GM19397 (cell line): ENCODE measurements at regions not wholly inside any gene's neighbourhood (a gene's known extent, or its start where the extent isn't known, plus 50 kb on each side); places are given as distances from the start of the nearest gene placed in this dataset.
"Not testable (repeated sequence)": the region's sequence is repeated elsewhere in the genome, so short reads cannot be mapped to it uniquely, and the experiment has no call there.

Experiments
- ATAC-seq: cut with Tn5 transposase; IDR thresholded peaks from one replicate; pipeline ENCODE4 v1.9.1; 2021; ENCODE audit warnings: mild to moderate bottlenecking, moderate library complexity; ENCODE audit not compliant: unreplicated experiment

DNA sequence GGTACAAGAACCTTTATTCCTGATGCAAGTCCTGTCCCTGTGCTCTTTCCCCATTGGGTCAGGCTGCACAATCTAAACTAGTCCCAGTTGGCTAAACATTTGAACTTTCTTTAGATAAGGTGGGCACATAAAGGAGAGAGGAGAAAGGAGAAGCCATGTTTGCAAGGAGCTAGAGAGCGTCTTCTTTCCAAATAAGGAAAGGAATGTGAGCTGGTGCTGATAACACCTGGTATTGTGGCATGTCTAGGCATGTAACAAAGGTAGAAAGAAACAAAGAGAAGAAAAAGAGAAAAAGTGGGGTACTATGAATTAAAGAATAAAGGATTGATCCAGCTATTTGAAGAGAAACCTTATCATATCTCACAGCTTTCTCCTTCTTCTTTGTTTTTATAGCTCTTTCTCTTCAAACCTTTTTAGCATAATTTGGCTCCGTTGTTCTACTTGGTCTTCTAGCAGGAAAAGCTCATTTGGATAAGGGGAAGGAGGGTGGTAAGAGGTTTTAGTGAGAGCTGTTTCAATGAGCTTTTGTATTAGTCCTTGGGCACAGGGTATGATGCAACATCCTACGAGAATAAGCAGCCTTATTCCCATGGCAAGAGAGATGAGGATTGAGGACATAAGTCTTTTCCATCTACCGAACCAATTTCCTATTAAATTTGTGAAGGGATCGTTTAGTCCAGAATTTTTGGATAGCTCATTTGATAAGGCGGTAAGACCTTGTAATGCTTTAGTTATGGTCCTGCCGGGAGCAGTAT is 415.5 kb upstream of the MAN1A1 start:
- ATAC-seq, result no peak

DNA sequence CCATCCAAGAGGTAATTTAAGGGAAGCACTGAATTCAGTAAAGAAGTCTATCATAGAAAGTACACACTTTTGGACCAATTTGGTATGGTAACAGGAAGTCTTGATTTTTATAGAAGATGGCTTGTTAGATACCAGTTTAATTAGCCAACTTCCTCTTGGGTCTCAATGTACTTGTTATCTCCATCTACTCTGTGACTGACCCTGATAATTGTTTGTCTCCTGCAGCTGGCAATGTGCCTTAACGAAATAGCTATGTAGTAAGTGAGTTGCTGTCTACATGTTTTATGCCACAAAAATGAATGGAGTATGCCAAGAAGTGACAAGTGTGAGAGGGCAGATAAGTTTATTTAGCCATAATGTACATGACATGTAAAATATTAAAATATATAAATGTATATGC is 410.5 kb upstream of the MAN1A1 start:
- ATAC-seq, result no peak

DNA sequence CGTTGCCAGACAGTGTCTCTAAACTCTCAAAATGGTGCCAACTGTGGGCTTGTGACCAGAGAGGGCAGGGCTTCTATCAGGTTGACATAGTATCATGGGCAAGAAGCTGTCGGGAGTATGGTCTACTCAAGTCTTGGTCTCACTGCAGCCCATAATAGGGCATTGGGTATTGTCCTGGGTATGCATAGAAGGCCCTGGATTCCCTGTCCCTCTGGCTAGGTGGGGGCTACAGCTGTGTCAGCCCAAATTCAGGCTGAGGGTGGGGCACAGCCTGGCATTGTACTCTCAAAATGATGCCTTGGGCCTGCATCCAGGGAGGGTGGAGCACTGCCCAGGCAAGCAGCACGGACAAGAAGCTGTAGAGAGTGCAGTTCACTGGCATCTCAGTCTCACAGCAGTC is 408.8 kb upstream of the MAN1A1 start:
- no peak for ATAC-seq

DNA sequence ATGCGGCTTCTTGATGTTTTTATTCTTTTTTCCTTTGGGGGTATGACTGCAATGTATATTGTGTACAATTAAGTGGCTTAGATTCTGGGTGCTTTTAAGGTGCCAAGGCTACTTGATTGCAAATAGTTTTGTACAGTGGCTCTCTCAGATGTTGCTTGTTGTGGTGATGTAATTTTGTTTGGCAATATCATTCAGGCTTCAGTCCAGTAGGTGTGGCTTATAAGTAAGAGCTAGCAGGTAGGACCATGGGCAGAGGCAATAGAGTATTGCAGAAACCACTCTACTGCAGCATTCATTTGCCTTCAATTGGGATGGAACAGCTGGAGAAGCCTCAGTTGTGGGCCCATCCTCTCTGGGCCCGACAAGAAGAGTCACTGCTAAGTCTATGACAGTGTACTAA is 407.9 kb upstream of the MAN1A1 start:
- ATAC-seq, result no peak

DNA sequence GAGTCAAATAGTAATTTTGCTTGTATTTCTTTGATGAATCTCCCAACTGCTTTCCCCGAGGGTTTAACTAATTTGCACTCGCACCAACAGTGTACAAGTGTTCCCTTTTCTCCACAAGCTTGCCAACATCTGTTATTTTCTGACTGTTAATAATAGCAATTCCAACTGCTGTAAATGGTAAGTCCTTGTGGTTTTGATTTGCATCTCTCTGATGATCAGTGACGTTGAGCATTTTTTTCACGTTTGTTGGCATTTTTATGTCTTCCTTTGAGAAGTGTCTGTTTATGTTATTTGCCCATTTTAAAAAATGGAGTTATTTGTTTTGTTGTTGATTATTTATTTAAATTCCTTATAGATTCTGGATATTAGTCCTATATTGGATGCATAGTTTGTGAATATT is 399.8 kb upstream of the MAN1A1 start:
- no peak for ATAC-seq

DNA sequence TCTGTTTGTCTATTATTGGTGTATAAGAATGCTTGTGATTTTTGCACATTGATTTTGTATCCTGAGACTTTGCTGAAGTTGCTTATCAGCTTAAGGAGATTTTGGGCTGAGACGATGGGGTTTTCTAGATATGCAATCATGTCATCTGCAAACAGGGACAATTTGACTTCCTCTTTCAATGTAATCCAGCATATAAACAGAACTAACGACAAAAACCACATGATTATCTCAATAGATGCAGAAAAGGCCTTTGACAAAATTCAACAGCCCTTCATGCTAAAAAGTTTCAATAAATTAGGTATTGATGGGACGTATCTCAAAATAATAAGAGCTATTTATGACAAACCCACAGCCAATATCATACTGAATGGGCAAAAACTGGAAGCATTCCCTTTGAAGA is 399.0 kb upstream of the MAN1A1 start:
- not testable (repeated sequence) for ATAC-seq

DNA sequence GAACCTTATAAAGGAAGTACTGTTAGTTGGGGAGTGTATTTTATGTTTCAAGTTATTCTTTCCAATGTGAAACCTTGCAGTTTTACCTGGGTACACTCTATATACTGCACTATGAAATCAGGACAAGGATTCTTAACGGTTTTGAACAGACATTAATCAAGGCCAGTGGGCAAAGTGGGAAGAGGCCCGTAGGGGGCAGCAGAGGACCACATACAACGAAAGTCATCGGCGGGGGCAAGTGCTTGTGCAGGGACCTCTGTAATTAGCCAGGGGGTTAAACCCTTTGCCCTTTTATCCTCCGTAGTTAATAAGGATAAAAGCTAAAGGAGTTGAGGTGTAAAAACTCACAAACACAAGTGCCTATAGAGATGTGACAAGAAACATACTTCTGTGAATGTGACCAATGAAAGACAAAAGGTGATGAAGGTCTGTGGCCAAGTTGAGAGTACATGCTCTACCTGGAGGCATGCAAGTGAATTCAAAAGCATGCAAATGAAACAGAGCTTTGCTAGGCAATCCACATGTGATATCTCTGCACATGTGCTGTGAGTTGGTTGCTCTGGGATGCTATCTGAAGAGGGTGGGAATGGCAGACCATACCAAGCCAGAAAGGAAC is 392.7 kb upstream of the MAN1A1 start:
- peak; percentile 92 for ATAC-seq

DNA sequence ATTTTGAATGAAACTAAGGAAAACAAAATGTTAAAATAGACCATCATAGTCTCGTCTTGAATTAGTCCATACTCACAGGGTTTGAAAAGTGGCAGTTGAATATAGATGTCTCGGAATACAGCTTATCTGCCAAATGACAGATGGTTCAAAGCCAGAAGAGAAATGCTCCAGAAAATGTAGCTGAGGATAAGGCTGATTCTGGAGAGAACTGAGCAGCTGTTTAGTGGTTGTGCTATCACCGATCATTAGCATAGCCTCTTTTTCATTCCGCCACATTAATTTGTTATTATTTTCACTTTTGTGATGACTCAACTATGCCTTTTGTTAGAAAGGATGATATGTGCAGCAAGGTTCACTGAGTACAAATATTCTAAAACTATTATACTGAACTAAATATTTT is 390.2 kb upstream of the MAN1A1 start:
- ATAC-seq, result no peak

DNA sequence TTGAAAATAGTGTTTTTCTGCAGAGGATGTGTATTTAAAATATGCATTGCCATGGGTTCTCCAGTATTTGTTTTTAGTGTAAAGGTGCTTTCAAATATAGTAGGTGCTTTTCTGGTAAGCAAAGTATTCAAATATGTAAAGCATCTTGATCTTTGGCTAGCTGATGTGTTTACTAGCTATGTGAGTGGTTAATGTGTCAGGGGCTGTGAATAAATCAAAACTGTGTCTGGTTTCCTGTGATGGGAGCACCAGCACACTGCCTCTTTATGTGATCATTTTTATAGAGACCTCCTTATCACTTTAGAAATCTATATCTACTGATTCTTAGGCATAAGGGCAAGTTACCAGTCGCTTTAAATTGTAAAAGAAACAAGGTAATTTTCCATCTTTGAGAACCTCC is 388.9 kb upstream of the MAN1A1 start:
- ATAC-seq, result no peak

DNA sequence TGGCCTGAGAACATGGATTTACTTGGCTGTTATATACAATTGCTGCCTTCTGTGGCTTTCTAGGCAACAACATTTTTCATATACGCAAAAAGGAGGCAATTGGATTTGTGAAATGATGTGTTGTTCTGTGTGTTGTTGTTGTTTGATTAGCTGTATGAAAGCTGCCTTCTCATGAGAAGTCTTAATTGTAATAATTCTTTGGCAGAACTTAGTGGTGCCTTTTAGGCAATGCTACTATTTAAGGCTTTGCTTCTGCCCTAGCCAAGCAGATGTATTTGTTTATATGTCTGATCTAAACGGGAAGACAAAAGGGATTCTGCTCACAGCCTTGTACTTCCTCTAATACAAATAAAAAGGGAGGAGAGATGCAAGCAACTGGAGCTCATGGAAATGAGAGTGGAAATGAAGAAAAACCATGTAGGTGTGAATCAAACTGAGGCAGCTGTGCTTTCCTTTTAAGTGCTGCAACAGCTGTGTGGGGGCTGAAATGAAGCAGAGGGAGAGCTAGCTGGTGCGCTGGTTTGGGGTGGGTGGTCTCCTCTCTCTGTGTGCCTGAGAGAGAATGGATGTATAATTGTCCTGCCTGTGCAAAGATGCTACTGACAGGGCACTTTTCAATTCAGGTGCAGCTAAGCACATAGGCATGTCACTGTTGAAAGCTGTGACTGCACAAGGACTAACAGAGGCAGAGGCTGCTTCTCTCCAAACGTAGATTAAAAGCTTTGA is 386.9 kb upstream of the MAN1A1 start:
- ATAC-seq, result no peak

DNA sequence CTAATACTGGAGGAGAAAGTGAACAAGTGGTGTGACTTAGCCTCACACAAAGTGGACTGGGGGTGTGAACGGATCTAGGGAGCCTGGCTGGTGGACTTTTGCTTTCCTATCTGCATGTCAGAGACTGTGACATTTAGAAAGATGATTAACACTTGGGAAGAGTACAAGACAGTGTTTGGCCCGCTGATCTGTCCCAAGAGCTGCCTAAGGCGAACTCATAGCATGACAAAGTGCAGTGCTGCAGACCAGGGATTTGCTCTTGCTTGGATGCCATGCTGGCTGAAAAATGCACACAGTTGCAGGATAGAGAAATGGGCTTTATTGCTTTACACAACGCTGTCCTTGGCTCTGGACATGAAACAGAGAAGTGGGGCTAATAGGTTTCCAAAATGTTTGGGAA is 386.0 kb upstream of the MAN1A1 start:
- no peak for ATAC-seq

DNA sequence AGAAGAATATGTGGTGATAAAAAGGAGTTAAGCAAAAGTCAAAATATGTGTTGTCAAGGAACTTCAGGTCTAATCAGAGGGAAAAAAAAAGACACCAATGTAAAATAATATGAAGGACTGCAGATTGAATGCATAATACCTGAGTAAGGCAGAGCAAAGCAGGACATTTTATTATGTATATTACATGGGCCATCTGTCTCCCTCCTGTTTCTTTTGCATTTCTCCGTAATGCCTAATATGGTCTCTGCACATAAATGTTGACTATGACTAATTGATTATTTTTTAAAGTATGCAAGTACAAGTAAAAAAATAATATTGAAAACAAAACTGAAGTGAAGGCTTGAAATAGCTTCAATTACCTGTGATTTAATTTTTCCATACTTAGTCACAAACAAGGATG is 384.7 kb upstream of the MAN1A1 start:
- ATAC-seq, result no peak

DNA sequence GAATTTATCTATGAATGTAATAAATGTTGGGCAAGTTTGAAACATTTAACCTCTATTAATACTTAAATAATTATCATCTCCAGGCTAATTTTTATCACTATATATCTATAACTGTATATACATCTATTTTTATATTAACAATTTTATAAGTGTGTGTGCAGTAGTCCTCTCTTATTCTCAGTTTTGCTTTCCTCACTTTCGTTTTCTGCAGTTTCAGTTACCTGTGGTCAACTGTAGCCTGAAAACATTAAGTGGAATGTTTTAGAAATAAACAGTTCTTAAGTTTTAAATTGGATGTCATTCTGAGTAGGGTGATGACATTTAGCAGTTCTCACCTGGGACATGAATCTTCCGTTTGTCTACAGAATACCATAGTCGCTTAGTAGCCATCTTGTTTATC is 379.4 kb upstream of the MAN1A1 start:
- peak; percentile 55 for ATAC-seq

DNA sequence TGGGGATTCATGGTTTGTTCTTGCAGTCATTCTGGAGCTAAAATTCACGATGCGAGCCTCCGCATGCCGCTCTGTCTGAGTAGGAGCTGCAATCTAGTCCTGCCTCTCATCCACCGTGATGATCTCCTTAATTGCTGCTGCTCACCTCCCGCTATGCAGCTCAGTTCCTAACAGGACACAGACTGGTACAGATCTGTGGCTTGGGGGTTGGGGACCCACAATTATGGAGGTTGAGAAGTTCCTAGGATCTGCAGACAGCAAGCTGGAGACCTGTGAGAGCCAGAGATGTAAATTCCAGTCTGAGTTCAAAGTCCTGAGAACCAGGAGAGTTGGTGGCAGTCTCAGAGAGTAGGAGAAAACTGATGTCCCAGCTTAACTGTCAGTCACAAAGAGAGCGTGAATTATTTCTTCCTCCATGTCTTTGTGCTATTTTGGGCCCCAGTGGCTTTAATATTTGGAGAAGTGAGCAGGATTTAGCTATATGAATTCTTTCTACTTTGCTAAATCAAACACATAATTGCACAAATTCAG is 378.7 kb upstream of the MAN1A1 start:
- no peak for ATAC-seq

DNA sequence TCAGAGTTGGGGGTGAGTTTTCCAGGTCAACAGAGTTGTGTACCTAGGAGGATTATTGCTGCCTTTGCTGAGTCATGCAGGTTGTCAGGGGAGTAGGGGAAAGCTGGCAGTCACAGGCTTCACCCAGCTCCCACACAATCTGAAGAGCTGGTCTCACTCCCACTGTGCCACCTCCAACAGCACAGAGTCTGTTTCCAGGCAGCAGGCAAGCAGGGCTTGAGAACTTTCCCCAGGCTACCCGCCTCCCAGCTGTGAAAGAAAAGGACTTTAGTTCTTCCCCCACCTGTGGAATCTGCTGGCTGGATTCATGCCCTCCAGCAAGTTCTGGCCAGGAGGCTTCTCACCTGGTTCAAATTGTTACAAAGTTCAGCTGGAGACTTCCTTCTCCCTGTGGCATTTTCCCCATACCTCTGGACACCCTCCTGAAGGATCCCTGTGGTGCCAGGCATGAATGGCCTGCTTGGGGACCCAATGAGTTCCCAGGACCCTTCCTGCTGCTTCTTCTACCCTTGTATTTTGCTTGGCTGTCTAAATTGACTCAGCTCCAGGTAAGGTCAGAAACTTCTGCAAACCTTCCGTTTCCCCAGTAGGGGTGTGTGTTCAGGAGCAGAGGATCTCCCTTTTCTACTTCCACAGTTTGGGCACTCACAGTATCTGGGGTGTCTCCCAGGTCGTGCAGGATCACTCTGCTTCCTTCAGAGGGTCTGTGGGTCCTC is 378.1 kb upstream of the MAN1A1 start:
- no peak for ATAC-seq

DNA sequence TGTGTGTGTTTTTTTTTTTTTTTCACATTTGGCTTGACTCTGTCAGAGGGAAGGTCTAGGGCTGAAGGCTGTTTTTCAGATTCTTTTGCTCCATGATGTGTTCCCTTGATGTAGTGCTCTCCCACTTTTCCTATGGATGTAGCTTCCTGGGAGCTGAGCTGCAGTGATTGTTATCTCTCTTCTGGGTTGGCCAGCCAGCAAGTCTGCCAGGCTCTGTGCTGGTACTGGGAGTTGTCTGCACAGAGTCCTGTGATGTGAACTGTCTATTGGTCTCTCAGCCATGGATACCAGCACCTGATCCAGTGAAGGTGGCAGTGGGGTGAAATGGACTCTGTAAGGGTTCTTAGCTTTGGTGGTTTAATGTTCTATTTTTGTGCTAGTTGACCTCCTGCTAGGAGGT is 377.4 kb upstream of the MAN1A1 start:
- ATAC-seq, result not testable (repeated sequence)

DNA sequence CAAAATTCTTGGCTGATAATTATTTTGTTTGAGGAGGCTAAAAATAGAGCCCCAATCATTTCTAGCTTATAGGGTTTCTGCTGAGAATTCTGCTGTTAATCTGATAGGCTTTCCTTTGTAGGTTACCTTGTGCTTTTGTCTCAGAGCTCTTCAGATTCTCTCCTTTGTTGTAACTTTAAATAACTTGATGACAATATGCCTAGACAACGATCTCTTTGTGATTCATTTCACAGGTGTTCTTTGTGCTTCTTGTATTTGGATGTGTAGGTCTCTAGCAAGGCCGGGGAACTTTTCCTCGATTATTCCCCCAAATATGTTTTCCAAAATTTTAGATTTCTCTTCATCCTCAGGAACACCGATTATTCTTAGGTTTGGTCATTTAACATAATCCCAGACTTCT is 376.5 kb upstream of the MAN1A1 start:
- ATAC-seq, result no peak

DNA sequence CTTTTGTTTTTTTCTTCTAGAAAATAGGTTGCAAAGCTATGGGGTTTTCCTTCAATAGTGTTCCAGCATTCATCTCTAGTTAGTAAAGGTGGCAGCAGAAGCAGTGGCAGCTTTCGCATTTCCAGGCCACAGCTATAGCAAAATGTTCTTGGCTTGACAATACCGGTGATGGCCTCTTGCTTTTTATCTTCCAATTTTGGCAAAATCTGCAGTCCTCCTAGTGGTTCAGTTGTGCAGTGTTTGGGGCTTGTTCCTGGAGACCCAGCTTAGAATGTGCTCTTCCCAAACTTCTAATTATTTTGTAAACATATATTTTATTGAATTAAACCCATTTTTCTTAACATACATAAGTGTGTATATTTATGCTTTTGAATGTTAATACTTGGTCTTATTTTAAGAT is 370.6 kb upstream of the MAN1A1 start:
- ATAC-seq, result no peak

DNA sequence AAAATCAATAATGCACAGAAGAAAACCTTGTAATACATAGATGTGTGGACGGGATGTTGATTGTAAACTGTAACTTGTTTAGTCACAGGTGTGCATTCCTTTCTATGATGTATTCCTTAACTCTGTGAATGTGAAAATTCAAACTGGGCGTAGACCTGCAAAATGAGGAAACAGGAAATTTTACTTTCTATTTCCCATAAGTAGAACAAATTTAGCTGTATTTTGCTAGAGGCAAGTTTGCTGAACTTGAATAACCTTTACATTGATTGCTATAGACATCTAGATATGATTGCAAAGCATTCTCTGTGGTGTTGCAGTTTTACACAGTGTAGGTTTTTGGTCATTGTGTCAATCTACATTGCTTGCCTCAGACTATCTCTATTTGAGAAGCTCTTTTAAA is 368.4 kb upstream of the MAN1A1 start:
- ATAC-seq, result no peak

DNA sequence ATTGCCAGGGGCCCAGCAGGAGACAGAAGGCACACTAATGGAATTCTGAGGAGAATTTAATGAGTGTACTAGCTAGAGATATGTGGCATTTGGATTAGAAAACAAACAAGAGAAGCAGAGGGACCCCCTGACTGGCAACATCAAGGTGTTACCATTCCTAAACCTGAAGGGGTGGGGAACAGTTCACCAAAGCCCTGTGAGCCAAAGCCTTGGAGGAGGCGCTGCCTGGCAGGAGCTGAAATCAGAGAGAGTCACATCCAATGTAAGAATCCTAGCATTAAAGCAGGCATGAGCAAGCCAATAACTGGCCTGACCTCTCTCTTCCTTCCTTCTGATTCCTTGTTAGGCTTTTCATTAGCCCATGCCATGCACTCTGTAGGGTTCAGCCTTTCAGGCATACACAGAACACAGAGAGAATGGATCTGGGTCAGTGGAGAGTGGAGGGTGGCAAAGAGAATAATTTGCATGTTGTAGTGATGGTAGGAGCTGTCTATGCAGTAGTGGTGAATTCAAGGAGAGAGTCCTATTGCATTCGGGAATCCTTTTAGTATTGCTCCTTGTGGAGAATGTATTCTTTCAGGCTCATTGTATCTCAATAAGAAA is 367.2 kb upstream of the MAN1A1 start:
- ATAC-seq, result no peak

DNA sequence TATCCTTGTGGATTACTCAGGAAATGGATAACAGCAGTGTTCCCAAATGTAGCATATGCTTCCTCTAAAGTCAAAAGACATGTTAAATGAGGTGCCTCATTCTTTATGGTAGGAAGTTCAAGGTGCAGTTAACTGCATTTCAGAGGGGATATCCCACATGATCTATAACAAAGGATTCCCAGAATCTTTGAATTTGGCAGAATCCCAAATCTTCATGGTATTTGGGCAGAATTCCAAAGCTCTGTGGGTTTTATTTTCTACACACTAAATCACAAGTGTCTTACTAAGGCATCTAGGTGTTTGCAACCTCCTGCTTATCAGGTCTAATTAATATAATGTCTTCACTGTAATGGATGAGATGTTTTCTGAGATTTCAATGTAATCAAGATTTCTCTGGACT is 364.3 kb upstream of the MAN1A1 start:
- ATAC-seq, result no peak
